ENCODE measurements at regions not wholly inside any gene's neighbourhood (a gene's known extent, or its start where the extent isn't known, plus 50 kb on each side); places are given as distances from the start of the nearest gene placed in this dataset.

DNA sequence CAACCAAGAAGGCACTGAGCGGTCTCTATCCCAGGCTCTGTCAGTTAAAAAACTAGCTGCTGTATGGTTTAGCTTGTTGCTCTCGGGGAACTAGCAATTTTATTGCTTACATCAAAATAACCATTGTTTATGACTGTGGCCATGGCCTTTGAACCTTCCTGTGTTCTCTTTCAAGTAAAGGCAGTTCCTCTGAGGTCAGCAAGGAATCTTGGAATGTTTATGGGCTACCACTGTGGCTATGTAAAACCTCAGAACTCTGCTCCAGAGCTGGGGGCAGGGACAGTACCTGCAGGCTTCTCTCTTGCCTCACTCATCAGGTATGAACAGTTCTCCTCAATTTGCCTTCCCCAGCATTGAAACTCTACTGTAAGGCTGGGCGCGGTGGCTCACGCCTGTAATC is 416.0 kb upstream of the NETO1 start:
- H4K91ac ChIP-seq (ENCODE audit: insufficient read length, low read depth, low read length): no peak overlapping the region
- no peaks in the 10 kb centered on the region for H3K36me3 Mint-ChIP-seq (ENCODE audit: insufficient read depth in 1 of 3, low read depth in 3 of 3)
- H2BK20ac ChIP-seq (ENCODE audit: low read depth, low read length, poor library complexity, severe bottlenecking): no peak overlapping the region
- no peak overlapping the region for H2AK5ac ChIP-seq (ENCODE audit: insufficient read length, low read length)
- H3K4me1 ChIP-seq (ENCODE audit: insufficient read depth, low read length): no peaks in the 10 kb centered on the region
- no peaks in the 10 kb centered on the region for H3K27me3 Mint-ChIP-seq (ENCODE audit: low read depth)
- H4K20me1 ChIP-seq (ENCODE audit: control insufficient read depth, insufficient read depth, insufficient read length): no peaks in the 10 kb centered on the region
- no peaks in the 10 kb centered on the region for H3K9me3 Mint-ChIP-seq
- no peak overlapping the region for H2BK5ac ChIP-seq (ENCODE audit: insufficient read length, low read length)
- no peak for TF ChIP-seq CTCF (conservative IDR thresholded peaks at IDR 0.05)
- no peak overlapping the region for H3T11ph ChIP-seq (ENCODE audit: low read length)
- DNase-seq: no peak
- no peaks in the 10 kb centered on the region for H3K23me2 ChIP-seq (ENCODE audit: insufficient read length, low read depth, low read length, poor library complexity, severe bottlenecking)
- H2BK120ac ChIP-seq (ENCODE audit: low read depth, low read length, poor library complexity, severe bottlenecking): no peak overlapping the region
- peaks cover 0 to 6% of the 10 kb centered on the region in 2 experiments; a peak in 2 of 4 replicates for H3K4me1 Mint-ChIP-seq
- no peaks in the 10 kb centered on the region for H3K27me3 ChIP-seq (ENCODE audit: insufficient read depth, low read length)
- H3K18ac ChIP-seq (ENCODE audit: insufficient read length, low read depth, low read length): no peak overlapping the region
- H3K4ac ChIP-seq (ENCODE audit: low read depth, low read length): no peak overlapping the region
- no peak overlapping the region for H3K9ac ChIP-seq (ENCODE audit: extremely low read depth, insufficient read length, low read length)
- no peaks in the 10 kb centered on the region for H3K79me1 ChIP-seq (ENCODE audit: insufficient read depth, low read depth, low read length, poor library complexity, severe bottlenecking)
- H3K4me2 ChIP-seq (ENCODE audit: insufficient read depth, insufficient read length, low read length): no peak overlapping the region
- no peak overlapping the region for H2BK15ac ChIP-seq (ENCODE audit: low read depth, low read length)
- no peaks in the 10 kb centered on the region for H3K9me3 ChIP-seq (ENCODE audit: control insufficient read depth, low read depth, low read length)
- H4K8ac ChIP-seq (replicated peaks; ENCODE audit: insufficient read length, low read depth, low read length): no peak overlapping the region
- no peak overlapping the region for H3K56ac ChIP-seq (ENCODE audit: insufficient read length, low read depth, low read length)
- no peak overlapping the region for H2BK12ac ChIP-seq (ENCODE audit: insufficient read length, low read depth, low read length)
- no peak overlapping the region for H3K27ac ChIP-seq (ENCODE audit: insufficient read length, low read depth, low read length)
- H3K27ac Mint-ChIP-seq: no peak overlapping the region; a peak in 1 of 7 replicates
- no peak overlapping the region for H2AFZ ChIP-seq (ENCODE audit: low read length)
- no peak overlapping the region for H4K5ac ChIP-seq (ENCODE audit: insufficient read length, low read depth, low read length)
- H3K4me3 Mint-ChIP-seq: no peak overlapping the region
- no peak overlapping the region for H3K14ac ChIP-seq (ENCODE audit: insufficient read depth, low read length)
- no peak overlapping the region for H3K23ac ChIP-seq (ENCODE audit: insufficient read length, low read depth, low read length)
- WGBS (ENCODE audit: extremely low coverage, insufficient read length, low lambda C conversion rate): no CpG with 5 or more reads among the region's 5 CpGs
- H3K79me2 ChIP-seq (ENCODE audit: insufficient read depth, low read length): no peaks in the 10 kb centered on the region

Measured in H9 (cell line).